Liver (tissue), 8 donors: ENCODE measurements at regions not wholly inside any gene's neighbourhood (a gene's known extent, or its start where the extent isn't known, plus 50 kb on each side); places are given as distances from the start of the nearest gene placed in this dataset.

Source experiments
- DNase-seq: peaks from one replicate; pipeline ENCODE4 v3.0.0-alpha.2; 2017; ENCODE audit warnings: low spot score
- H3K27ac ChIP-seq, 2 donors: one replicate each; pipeline ENCODE4 v1.7.0; 2013; ENCODE audit warnings: inconsistent platforms in 2 of 2, low read length in 2 of 2, control low read depth in 1 of 2, low read depth in 1 of 2, mild to moderate bottlenecking in 1 of 2
- H3K27me3 ChIP-seq, 4 donors: one replicate each; pipeline versions ENCODE4 v1.6.1 to v1.7.0; 2013; ENCODE audit warnings: low read length in 3 of 4, inconsistent platforms in 1 of 4, mild to moderate bottlenecking in 1 of 4, moderate library complexity in 1 of 4; ENCODE audit not compliant: control insufficient read depth in 4 of 4, insufficient read depth in 4 of 4
- H3K36me3 ChIP-seq, 4 donors: one replicate each; pipeline versions ENCODE4 v1.6.1 to v1.7.0; 2013; ENCODE audit warnings: low read length in 3 of 4, mild to moderate bottlenecking in 3 of 4, low read depth in 1 of 4, moderate library complexity in 1 of 4; ENCODE audit not compliant: control insufficient read depth in 4 of 4, insufficient read depth in 3 of 4
- H3K4me1 ChIP-seq, 4 donors: one replicate each; pipeline versions ENCODE4 v1.6.1 to v1.7.0; 2013; ENCODE audit warnings: low read length in 3 of 4, mild to moderate bottlenecking in 3 of 4, moderate library complexity in 1 of 4; ENCODE audit not compliant: control insufficient read depth in 4 of 4, insufficient read depth in 4 of 4
- H3K4me3 ChIP-seq, 3 donors: one replicate each; pipeline versions ENCODE4 v1.6.1 to v1.7.0; 2013; ENCODE audit warnings: low read length in 3 of 3, control low read depth in 1 of 3, low read depth in 1 of 3, mild to moderate bottlenecking in 1 of 3
- H3K9ac ChIP-seq, 2 donors: one replicate each; pipeline ENCODE4 v1.7.0; 2013; ENCODE audit warnings: low read length in 2 of 2, mild to moderate bottlenecking in 2 of 2, moderate library complexity in 2 of 2, control low read depth in 1 of 2, low read depth in 1 of 2
- H3K9me3 ChIP-seq, 4 donors: one replicate each; pipeline versions ENCODE4 v1.6.1 to v1.7.0; 2013; ENCODE audit warnings: low read length in 3 of 4; ENCODE audit not compliant: control insufficient read depth in 4 of 4
- FOXA1 ChIP-seq: IDR thresholded peaks from 2 replicates; pipeline ENCODE4 v1.6.1; 2016; ENCODE audit warnings: antibody characterized with exemption
- FOXA2 ChIP-seq: IDR thresholded peaks from 2 replicates; pipeline ENCODE4 v1.6.1; 2016; ENCODE audit warnings: antibody characterized with exemption
- HNF4G ChIP-seq: IDR thresholded peaks from 2 replicates; pipeline ENCODE4 v1.6.1; 2016; ENCODE audit warnings: antibody characterized with exemption
- JUND ChIP-seq, 2 donors: IDR thresholded peaks; 2 replicates each; pipeline ENCODE4 v1.6.1; 2016; ENCODE audit warnings: antibody characterized with exemption in 2 of 2
- NR2F2 ChIP-seq: IDR thresholded peaks from 2 replicates; pipeline ENCODE4 v1.6.1; 2016; ENCODE audit warnings: antibody characterized with exemption
- RAD21 ChIP-seq, 2 donors: IDR thresholded peaks; 2 replicates each; pipeline ENCODE4 v1.6.1; 2016; ENCODE audit warnings: antibody characterized with exemption in 2 of 2, mild to moderate bottlenecking in 2 of 2
- RXRA ChIP-seq, 2 donors: IDR thresholded peaks; 2 replicates each; pipeline ENCODE4 v1.6.1; 2017 to 2018; ENCODE audit warnings: antibody characterized with exemption in 2 of 2, mild to moderate bottlenecking in 1 of 2
- TAF1 ChIP-seq: conservative IDR thresholded peaks from 2 replicates; pipeline ENCODE4 v1.6.1; 2016; ENCODE audit warnings: antibody characterized with exemption, mild to moderate bottlenecking
- YY1 ChIP-seq: IDR thresholded peaks from 2 replicates; pipeline ENCODE4 v1.6.1; 2016; ENCODE audit warnings: antibody characterized with exemption, mild to moderate bottlenecking
- ZBTB33 ChIP-seq: IDR thresholded peaks from 2 replicates; pipeline ENCODE4 v1.6.1; 2016; ENCODE audit warnings: antibody characterized with exemption
- WGBS: extraction: QIAGEN DNeasy Blood & Tissue Kit; methylation state at CpG from one replicate; pipeline ENCODE4 v1.1.7; 2013; 5-methylcytosine and 5-hydroxymethylcytosine counted together
- TF ChIP-seq, protein P1 (sequence below): fragments of 150-350 bp; IDR thresholded peaks from 2 replicates; pipeline ENCODE4 v1.5.1; 2017; ENCODE audit warnings: improper control_type of control experiment, low read depth, low read length; ENCODE audit not compliant: missing input control
- donor health status: healthy.
- donor health status: healthy.
- donor health status: healthy.
- donor health status: healthy.
- donor health status: healthy.

DNA sequence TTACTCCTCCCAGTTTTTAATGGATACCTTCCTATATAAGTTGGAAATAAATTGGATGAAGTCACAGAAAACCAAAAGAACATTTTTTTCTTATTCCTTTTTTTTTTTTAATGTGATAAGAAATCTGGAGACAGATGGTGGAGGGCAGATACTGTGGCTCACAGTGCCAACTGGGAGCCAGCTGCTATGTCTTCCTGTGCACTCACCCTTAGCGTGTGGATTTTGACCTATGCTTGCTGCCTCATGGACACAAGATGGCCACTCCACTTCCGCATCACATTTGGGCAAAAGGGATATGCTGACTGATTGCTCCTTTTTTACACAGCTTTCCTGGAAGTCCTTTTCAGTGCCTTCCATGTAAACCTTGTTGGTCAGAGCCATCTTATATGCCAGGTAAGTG lies 342.6 kb downstream of the MAN2A1 start:
- Histone ChIP-seq H3K9ac (no peak overlapping the region), H3K4me1 (peaks cover 0 to 9% (median 0%) of the 10 kb centered on the region in 4 donors), H3K9me3 (no peaks in the 10 kb centered on the region), H3K4me3 (no peak overlapping the region), H3K27ac (no peak overlapping the region), H3K27me3 (no peaks in the 10 kb centered on the region), H3K36me3 (no peaks in the 10 kb centered on the region)
- TF ChIP-seq ZBTB33 (no peak), YY1 (no peak), FOXA2 (no peak), NR2F2 (no peak), TAF1 (no peak), FOXA1 (no peak), JUND (IDR thresholded peaks at IDR 0.05) (no peak)
- TF ChIP-seq, protein P1, sequence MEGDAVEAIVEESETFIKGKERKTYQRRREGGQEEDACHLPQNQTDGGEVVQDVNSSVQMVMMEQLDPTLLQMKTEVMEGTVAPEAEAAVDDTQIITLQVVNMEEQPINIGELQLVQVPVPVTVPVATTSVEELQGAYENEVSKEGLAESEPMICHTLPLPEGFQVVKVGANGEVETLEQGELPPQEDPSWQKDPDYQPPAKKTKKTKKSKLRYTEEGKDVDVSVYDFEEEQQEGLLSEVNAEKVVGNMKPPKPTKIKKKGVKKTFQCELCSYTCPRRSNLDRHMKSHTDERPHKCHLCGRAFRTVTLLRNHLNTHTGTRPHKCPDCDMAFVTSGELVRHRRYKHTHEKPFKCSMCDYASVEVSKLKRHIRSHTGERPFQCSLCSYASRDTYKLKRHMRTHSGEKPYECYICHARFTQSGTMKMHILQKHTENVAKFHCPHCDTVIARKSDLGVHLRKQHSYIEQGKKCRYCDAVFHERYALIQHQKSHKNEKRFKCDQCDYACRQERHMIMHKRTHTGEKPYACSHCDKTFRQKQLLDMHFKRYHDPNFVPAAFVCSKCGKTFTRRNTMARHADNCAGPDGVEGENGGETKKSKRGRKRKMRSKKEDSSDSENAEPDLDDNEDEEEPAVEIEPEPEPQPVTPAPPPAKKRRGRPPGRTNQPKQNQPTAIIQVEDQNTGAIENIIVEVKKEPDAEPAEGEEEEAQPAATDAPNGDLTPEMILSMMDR, result no peak
- DNase-seq, result no peak
- WGBS, result 91% methylated on average over 2 of the region's 2 CpGs

DNA sequence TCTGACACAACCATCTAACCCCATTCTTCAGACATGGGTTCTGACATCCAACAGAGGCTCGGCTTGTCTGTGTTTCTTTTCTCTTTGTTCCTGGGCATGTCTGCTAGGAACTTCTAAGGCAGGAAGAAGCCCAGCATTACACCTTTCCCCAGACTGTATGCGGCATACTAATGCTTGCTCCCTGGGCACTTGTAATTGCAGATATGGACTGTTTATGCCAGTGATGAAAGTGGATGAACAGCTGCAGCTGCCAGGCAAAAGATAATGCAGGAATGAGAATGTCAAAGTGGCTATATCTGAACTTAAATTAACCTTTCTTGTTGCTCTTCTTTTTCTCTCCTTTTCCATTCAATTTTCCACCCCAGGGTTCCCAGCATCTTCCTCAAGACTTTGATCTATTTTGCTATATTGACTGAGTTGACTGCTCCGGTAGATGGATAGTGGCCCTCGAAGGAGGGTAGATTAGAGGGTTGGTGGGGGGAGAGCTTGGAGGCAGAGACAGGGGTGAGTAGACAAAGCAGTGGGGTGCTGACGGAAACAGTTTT lies 344.4 kb downstream of the MAN2A1 start:
- Histone ChIP-seq H3K36me3 (no peaks in the 10 kb centered on the region), H3K4me3 (no peak overlapping the region), H3K4me1 (no peaks in the 10 kb centered on the region), H3K9ac (no peak overlapping the region), H3K27ac (no peak overlapping the region), H3K27me3 (no peaks in the 10 kb centered on the region), H3K9me3 (no peaks in the 10 kb centered on the region)
- 89% methylated on average over 5 of the region's 5 CpGs for WGBS
- TF ChIP-seq FOXA2, result no peak
- DNase-seq, result no peak

- DNase-seq, result no peak
- 80% methylated on average over 4 of the region's 4 CpGs for WGBS
- no peak overlapping the region for H3K9ac ChIP-seq
- TF ChIP-seq HNF4G (no peak), RAD21 (IDR thresholded peaks at IDR 0.05) (no peak), RXRA (IDR thresholded peaks at IDR 0.05) (no peak)
- H3K36me3 ChIP-seq, result no peaks in the 10 kb centered on the region
- H3K27ac ChIP-seq, result no peak overlapping the region
- no peaks in the 10 kb centered on the region for H3K4me1 ChIP-seq
- H3K9me3 ChIP-seq, result no peaks in the 10 kb centered on the region
- H3K27me3 ChIP-seq, result no peaks in the 10 kb centered on the region
- no peak overlapping the region for H3K4me3 ChIP-seq
Observed at GRCh38 chr5:110038297-110038997, 348.7 kb downstream of the MAN2A1 start.
